Heart right ventricle (tissue), 16 donors: ENCODE measurements at regions not wholly inside any gene's neighbourhood (a gene's known extent, or its start where the extent isn't known, plus 50 kb on each side); places are given as distances from the start of the nearest gene placed in this dataset.

Experiments
- ATAC-seq, 8 donors: fragments of 200-7000 bp; cut with Tn5 transposase; one replicate each; pipeline ENCODE4 v1.9.1; 2020; ENCODE audit warnings: mild to moderate bottlenecking in 8 of 8, moderate library complexity in 8 of 8, moderate number of reproducible peaks in 1 of 8
- DNase-seq, 2 donors: peaks; one replicate each; pipeline ENCODE4 v3.0.0-alpha.2; 2020
- H3K27ac ChIP-seq, 10 donors: fragments of 200-600 bp; sonication (generic) in 2 of 10; one replicate each; pipeline versions ENCODE4 v1.5.0 to v1.8.0; 2020 to 2022; ENCODE audit warnings: mild to moderate bottlenecking in 3 of 10
- H3K27me3 ChIP-seq, 7 donors: fragments of 200-600 bp; one replicate each; pipeline ENCODE4 v1.8.0; 2021 to 2022; ENCODE audit warnings: mild to moderate bottlenecking in 2 of 7
- H3K36me3 ChIP-seq, 9 donors: fragments of 200-600 bp; sonication (generic) in 1 of 9; one replicate each; pipeline versions ENCODE4 v1.5.0 to v1.8.0; 2020 to 2022; ENCODE audit warnings: mild to moderate bottlenecking in 2 of 9
- H3K4me1 ChIP-seq, 9 donors: fragments of 200-600 bp; sonication (generic) in 1 of 9; one replicate each; pipeline versions ENCODE4 v1.5.0 to v1.8.0; 2020 to 2022; ENCODE audit warnings: mild to moderate bottlenecking in 4 of 9
- H3K4me3 ChIP-seq, 10 donors: fragments of 200-600 bp; sonication (generic) in 2 of 10; one replicate each; pipeline versions ENCODE4 v1.5.0 to v1.8.0; 2020 to 2022; ENCODE audit warnings: mild to moderate bottlenecking in 7 of 10, moderate library complexity in 2 of 10
- H3K9me3 ChIP-seq, 11 donors: fragments of 200-600 bp in 10 of 11; sonication (generic) in 2 of 11; one replicate each; pipeline versions ENCODE4 v1.5.0 to v1.8.0; 2013 to 2022; ENCODE audit warnings: mild to moderate bottlenecking in 2 of 11, control low read depth in 1 of 11, moderate library complexity in 1 of 11
- CTCF ChIP-seq, 9 donors: fragments of 200-600 bp; sonication (generic) in 2 of 9; IDR thresholded peaks; one replicate each; pipeline versions ENCODE4 v1.5.0 to v1.8.0; 2021 to 2022; ENCODE audit warnings: antibody characterized with exemption in 9 of 9, mild to moderate bottlenecking in 5 of 9, moderate library complexity in 1 of 9
- whole genome bisulfite sequencing, 2 donors: extraction: QIAGEN DNeasy Blood & Tissue Kit; methylation state at CpG; one replicate each; pipeline ENCODE4 v1.1.7; 2013; ENCODE audit warnings: inconsistent platforms in 1 of 2; 5-methylcytosine and 5-hydroxymethylcytosine counted together
- intact Hi-C, 10 donors: fragments of 100-400 bp; cut with DNase I; formaldehyde crosslinking; loops; one replicate each; pipeline versions ENCODE4 v1.11.1 to v1.14.2; 2022
- donor health status: Arrhythmogenic right ventricular cardiomyopathy.
- donor health status: ischemic (EF 13 %, LVEDD 7.1; RV severe dilation, severe dysfunction).
- donor health status: healthy with polysubstance abuse.
- donor health status: DM: no; HTN: yes; CAD: no.
- donor health status: DM: no; HTN: no; CAD: no.
- donor health status: ischemic (EF 25% LVEDD 6.9; RV normal size, moderate dysfunction).
- donor health status: ischemic (EF 25% LVEDD 5.7; RV mildly dilated, moderate dysfunction).
- donor health status: healthy.
- donor health status: DM: yes; HTN: yes; CAD: no.
- donor health status: Ischemic cardiomyopathy.
- donor health status: ischemic (EF 35%, LVEDD 5.7; RV mildly dilated, moderate dysfunction).
- donor health status: nonischemic (EF 11% LVEDD 7.7; RV severe dilation, severe dysfunction).
- donor health status: DM: yes; HTN: yes; CAD: no.
- donor health status: PGD.
- donor health status: ischemic (EF 29% LVEDD 5.4; RV normal size, mild dysfunction).
- donor health status: nonischemic (EF 23%, LVEDD 6.1; RV moderate dilation, normal function).

- no peak overlapping the region for H3K4me3 ChIP-seq
- H3K27ac ChIP-seq = no peak overlapping the region
- intact Hi-C loops = no loop called here
- H3K4me1 ChIP-seq = no peaks in the 10 kb centered on the region
- no peak for ATAC-seq
- no peak for TF ChIP-seq CTCF (IDR thresholded peaks at IDR 0.05)
- H3K36me3 ChIP-seq = no peaks in the 10 kb centered on the region
- WGBS, 2 donors = 45 to 65% methylated on average over 1 of the region's 1 CpG
- DNase-seq = no peak
- peaks cover 0 to 8% (median 0%) of the 10 kb centered on the region in 11 donors for H3K9me3 ChIP-seq
- no peaks in the 10 kb centered on the region for H3K27me3 ChIP-seq
Measured at GRCh38 chr1:164154622-164155021, 404.4 kb upstream of the PBX1 start.

GRCh38 chr1:164155347-164155746, 403.6 kb upstream of the PBX1 start:
- intact Hi-C loops = no loop called here
- Histone ChIP-seq H3K27ac (no peak overlapping the region), H3K36me3 (no peaks in the 10 kb centered on the region), H3K9me3 (peaks cover 0 to 8% (median 0%) of the 10 kb centered on the region in 11 donors), H3K4me1 (no peaks in the 10 kb centered on the region), H3K4me3 (no peak overlapping the region), H3K27me3 (no peaks in the 10 kb centered on the region)
- WGBS, 2 donors = 60 to 63% methylated on average over 4 of the region's 4 CpGs
- no peak for ATAC-seq
- TF ChIP-seq CTCF (IDR thresholded peaks at IDR 0.05) = no peak
- no peak for DNase-seq

GRCh38 chr1:164163289-164163849, 395.6 kb upstream of the PBX1 start:
- Histone ChIP-seq H3K4me3 (no peak overlapping the region), H3K27ac (no peak overlapping the region), H3K36me3 (no peaks in the 10 kb centered on the region), H3K4me1 (no peaks in the 10 kb centered on the region), H3K9me3 (peaks cover 0 to 8% (median 0%) of the 10 kb centered on the region in 11 donors), H3K27me3 (no peaks in the 10 kb centered on the region)
- WGBS, 2 donors = 84 to 88% methylated on average over 1 of the region's 1 CpG
- intact Hi-C loops = loop anchor here in 1 of 10 donors (10.0 kb wide), 1 partner anchor 911 kb away; no protein-coding TSS in a partner anchor
- no peak for ATAC-seq
- TF ChIP-seq CTCF (IDR thresholded peaks at IDR 0.05) = no peak
- DNase-seq = no peak

- Histone ChIP-seq H3K4me3 (no peak overlapping the region), H3K27ac (no peak overlapping the region), H3K27me3 (no peaks in the 10 kb centered on the region), H3K36me3 (no peaks in the 10 kb centered on the region), H3K4me1 (no peaks in the 10 kb centered on the region), H3K9me3 (no peaks in the 10 kb centered on the region)
- no peak for TF ChIP-seq CTCF (IDR thresholded peaks at IDR 0.05)
- 71 to 89% methylated on average over 2 of the region's 2 CpGs for WGBS, 2 donors
- DNase-seq (no peak), ATAC-seq (no peak)
- intact Hi-C loops = loop anchor here in 1 of 10 donors (10.0 kb wide), 1 partner anchor 909 kb away; no protein-coding TSS in a partner anchor
Measured at GRCh38 chr1:164165466-164165865, 393.5 kb upstream of the PBX1 start.
